HL-60 (cell line): ENCODE measurements at regions not wholly inside any gene's neighbourhood (a gene's known extent, or its start where the extent isn't known, plus 50 kb on each side); places are given as distances from the start of the nearest gene placed in this dataset.

ENCODE experiments used
- CTCF ChIP-seq: IDR thresholded peaks from one replicate; pipeline ENCODE4 v1.5.1; 2011; ENCODE audit warnings: low read length, control low read depth, inconsistent platforms; ENCODE audit not compliant: insufficient read depth
- GABPA ChIP-seq: IDR thresholded peaks from 2 replicates; pipeline ENCODE4 v1.6.1; 2012; ENCODE audit warnings: low read depth
- POLR2AphosphoS5 ChIP-seq: IDR thresholded peaks from 2 replicates; pipeline ENCODE4 v1.6.1; 2012; ENCODE audit warnings: low read depth
- REST ChIP-seq: IDR thresholded peaks from 2 replicates; pipeline ENCODE4 v1.6.1; 2012; ENCODE audit warnings: low read depth; ENCODE audit not compliant: insufficient replicate concordance

- TF ChIP-seq CTCF (no peak), REST (no peak), GABPA (no peak), POLR2AphosphoS5 (no peak)
Measured at GRCh38 chr5:152106571-152106970, 181.9 kb upstream of the GLRA1 start.
